GM23338 (cell line): ENCODE measurements at regions not wholly inside any gene's neighbourhood (a gene's known extent, or its start where the extent isn't known, plus 50 kb on each side); places are given as distances from the start of the nearest gene placed in this dataset.

Experiments used
- ATAC-seq: fragments of 200-7000 bp; cut with Tn5 transposase; 3 replicates; pipeline ENCODE4 v1.9.1; 2020
- DNase-seq: peaks from one replicate; pipeline ENCODE4 v3.0.0-alpha.2; 2015; ENCODE audit warnings: low spot score
- H2AFZ ChIP-seq: fragments of 200-600 bp; sonication (generic); 2 replicates; pipeline ENCODE4 v1.8.0; 2016; ENCODE audit warnings: antibody characterized with exemption, mild to moderate bottlenecking, moderate library complexity
- H3F3A ChIP-seq: fragments of 200-600 bp; sonication (generic); replicated peaks from 2 replicates; pipeline ENCODE4 v1.8.0; 2017; ENCODE audit warnings: antibody characterized with exemption, mixed run types, low read depth
- H3K27ac ChIP-seq: fragments of 200-600 bp; sonication (generic); 2 replicates; pipeline ENCODE4 v1.6.1; 2016; ENCODE audit warnings: low read depth
- H3K27me3 ChIP-seq: fragments of 200-600 bp; sonication (generic); 2 replicates; pipeline ENCODE4 v1.8.0; 2016; ENCODE audit warnings: mild to moderate bottlenecking, mixed run types, moderate library complexity; ENCODE audit not compliant: insufficient read depth
- H3K36me3 ChIP-seq: fragments of 200-600 bp; sonication (generic); 2 replicates; pipeline ENCODE4 v1.8.0; 2016; ENCODE audit warnings: mild to moderate bottlenecking; ENCODE audit not compliant: insufficient read depth
- H3K4me1 ChIP-seq: fragments of 200-600 bp; sonication (generic); 2 replicates; pipeline ENCODE4 v1.8.0; 2016; ENCODE audit warnings: mild to moderate bottlenecking, moderate library complexity; ENCODE audit not compliant: insufficient read depth
- H3K4me2 ChIP-seq: fragments of 200-600 bp; sonication (generic); 2 replicates; pipeline ENCODE4 v1.7.1; 2017; ENCODE audit warnings: mixed run types
- H3K4me3 ChIP-seq: fragments of 200-600 bp; sonication (generic); 2 replicates; pipeline ENCODE4 v1.6.1; 2016; ENCODE audit warnings: mixed run types
- H3K79me2 ChIP-seq: fragments of 200-600 bp; sonication (generic); replicated peaks from 2 replicates; pipeline ENCODE4 v1.8.0; 2017; ENCODE audit warnings: mild to moderate bottlenecking; ENCODE audit not compliant: insufficient read depth
- H3K9me2 ChIP-seq: fragments of 200-600 bp; sonication (generic); 2 replicates; pipeline ENCODE4 v1.8.0; 2017; ENCODE audit not compliant: insufficient read depth
- H4K20me1 ChIP-seq: fragments of 200-600 bp; sonication (generic); replicated peaks from 2 replicates; pipeline ENCODE4 v1.8.0; 2017; ENCODE audit warnings: mild to moderate bottlenecking; ENCODE audit not compliant: insufficient read depth
- H3K27ac Mint-ChIP-seq: 2 replicates; pipeline ENCODE4 v1.8.0; 2020; ENCODE audit warnings: inconsistent platforms, mild to moderate bottlenecking, moderate library complexity, mixed read lengths
- H3K27me3 Mint-ChIP-seq: 3 replicates; pipeline ENCODE4 v1.8.0; 2022; ENCODE audit warnings: low read depth, mild to moderate bottlenecking, moderate library complexity, mixed read lengths, inconsistent platforms; ENCODE audit not compliant: insufficient read depth, poor library complexity
- H3K36me3 Mint-ChIP-seq: 3 replicates; pipeline ENCODE4 v1.8.0; 2021; ENCODE audit warnings: low read depth, mild to moderate bottlenecking, inconsistent platforms, moderate library complexity, mixed read lengths
- H3K4me1 Mint-ChIP-seq: 3 replicates; pipeline ENCODE4 v1.8.0; 2020; ENCODE audit warnings: mild to moderate bottlenecking, inconsistent platforms, mixed read lengths
- H3K4me3 Mint-ChIP-seq: 3 replicates; pipeline ENCODE4 v1.8.0; 2021; ENCODE audit warnings: moderate library complexity, mild to moderate bottlenecking, inconsistent platforms, mixed read lengths
- H3K9me3 Mint-ChIP-seq: 3 replicates; pipeline ENCODE4 v1.8.0; 2020; ENCODE audit warnings: moderate library complexity, mild to moderate bottlenecking, inconsistent platforms, mixed read lengths
- CREB1 ChIP-seq: fragments of 250-450 bp; sonication (Bioruptor Pico); IDR thresholded peaks from 2 replicates; pipeline ENCODE4 v1.5.0; 2020; ENCODE audit warnings: low read depth, mild to moderate bottlenecking, moderate library complexity
- EZH2 ChIP-seq: fragments of 200-600 bp; sonication (generic); IDR thresholded peaks from one replicate; pipeline ENCODE4 v1.8.0; 2017; ENCODE audit warnings: antibody characterized with exemption, mild to moderate bottlenecking, low read depth; ENCODE audit not compliant: unreplicated experiment
- EZH2phosphoT487 ChIP-seq: fragments of 200-600 bp; sonication (generic); IDR thresholded peaks from one replicate; pipeline ENCODE4 v1.8.1; 2018; ENCODE audit warnings: antibody characterized with exemption; ENCODE audit not compliant: unreplicated experiment
- NANOG ChIP-seq: IDR thresholded peaks from 2 replicates; pipeline ENCODE4 v1.6.1; 2016; ENCODE audit warnings: antibody characterized with exemption, borderline replicate concordance
- STAT1 ChIP-seq: IDR thresholded peaks from one replicate; pipeline ENCODE4 v1.6.1; 2016; ENCODE audit warnings: antibody characterized with exemption; ENCODE audit not compliant: unreplicated experiment
- ZNF331 ChIP-seq: fragments of 250-450 bp; sonication (Bioruptor Pico); IDR thresholded peaks from 2 replicates; pipeline ENCODE4 v1.5.0; 2020; ENCODE audit warnings: low read depth, mild to moderate bottlenecking, moderate library complexity
- TF ChIP-seq, protein P1 (sequence below), 2 experiments: fragments of 200-600 bp in 1 of 2; sonication (generic) in 1 of 2; conservative IDR thresholded peaks; 2 replicates each; pipeline versions ENCODE4 v1.5.1 to v1.6.1; 2016 to 2017; ENCODE audit warnings: antibody characterized with exemption in 2 of 2, low read depth in 2 of 2, mild to moderate bottlenecking in 2 of 2, moderate library complexity in 1 of 2
- TF ChIP-seq, protein P2 (sequence below): IDR thresholded peaks from one replicate; pipeline ENCODE4 v1.6.1; 2018; ENCODE audit warnings: antibody characterized with exemption; ENCODE audit not compliant: unreplicated experiment
- TF ChIP-seq, protein P3 (sequence below): IDR thresholded peaks from 2 replicates; pipeline ENCODE4 v1.6.1; 2016; ENCODE audit warnings: antibody characterized with exemption

DNA sequence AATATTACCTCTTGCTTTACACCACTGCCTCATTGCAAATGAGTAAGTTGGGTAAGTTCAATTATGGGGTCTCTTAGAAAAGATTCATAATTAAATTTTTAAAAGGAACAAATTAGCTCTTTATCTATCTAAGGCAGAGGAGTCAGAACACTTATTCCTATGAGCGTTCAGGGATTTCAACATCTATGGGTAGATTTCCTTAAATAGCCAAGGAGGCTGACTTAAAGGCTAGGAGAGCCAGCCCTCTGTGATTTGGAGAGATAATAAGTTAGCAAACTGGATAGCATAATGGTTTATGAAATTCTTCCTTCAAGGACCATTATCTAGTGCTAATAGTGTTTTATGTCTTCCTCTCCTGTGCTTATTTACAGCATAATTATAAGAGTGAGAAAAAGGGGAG is 387.7 kb downstream of the STK39 start:
- no peak overlapping the region for H2AFZ ChIP-seq

More for the DNA sequence above, 387.7 kb downstream of the STK39 start:
- peaks cover 8% of the 10 kb centered on the region for H3K36me3 ChIP-seq
- H3K4me3 ChIP-seq, result no peak overlapping the region
- peaks cover 26% of the 10 kb centered on the region for H3K4me1 ChIP-seq
- H3K4me1 Mint-ChIP-seq, result peaks cover 52% of the 10 kb centered on the region
- ATAC-seq, result no peak
- H3K27ac Mint-ChIP-seq, result peak overlapping the region; percentile 67; the same call in 1 of the 2 replicates
- peak overlapping the region; percentile 46; the same call in 1 of the 2 replicates for H3K4me2 ChIP-seq
- TF ChIP-seq EZH2 (no peak), CREB1 (CRISPR knock-in tag) (no peak), NANOG (no peak), EZH2phosphoT487 (no peak), ZNF331 (no peak), STAT1 (no peak)
- TF ChIP-seq, protein P1, sequence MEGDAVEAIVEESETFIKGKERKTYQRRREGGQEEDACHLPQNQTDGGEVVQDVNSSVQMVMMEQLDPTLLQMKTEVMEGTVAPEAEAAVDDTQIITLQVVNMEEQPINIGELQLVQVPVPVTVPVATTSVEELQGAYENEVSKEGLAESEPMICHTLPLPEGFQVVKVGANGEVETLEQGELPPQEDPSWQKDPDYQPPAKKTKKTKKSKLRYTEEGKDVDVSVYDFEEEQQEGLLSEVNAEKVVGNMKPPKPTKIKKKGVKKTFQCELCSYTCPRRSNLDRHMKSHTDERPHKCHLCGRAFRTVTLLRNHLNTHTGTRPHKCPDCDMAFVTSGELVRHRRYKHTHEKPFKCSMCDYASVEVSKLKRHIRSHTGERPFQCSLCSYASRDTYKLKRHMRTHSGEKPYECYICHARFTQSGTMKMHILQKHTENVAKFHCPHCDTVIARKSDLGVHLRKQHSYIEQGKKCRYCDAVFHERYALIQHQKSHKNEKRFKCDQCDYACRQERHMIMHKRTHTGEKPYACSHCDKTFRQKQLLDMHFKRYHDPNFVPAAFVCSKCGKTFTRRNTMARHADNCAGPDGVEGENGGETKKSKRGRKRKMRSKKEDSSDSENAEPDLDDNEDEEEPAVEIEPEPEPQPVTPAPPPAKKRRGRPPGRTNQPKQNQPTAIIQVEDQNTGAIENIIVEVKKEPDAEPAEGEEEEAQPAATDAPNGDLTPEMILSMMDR (conservative IDR thresholded peaks at IDR 0.05; ENCODE audit: low read depth in 2 of 2), result no peak
- TF ChIP-seq, protein P2, sequence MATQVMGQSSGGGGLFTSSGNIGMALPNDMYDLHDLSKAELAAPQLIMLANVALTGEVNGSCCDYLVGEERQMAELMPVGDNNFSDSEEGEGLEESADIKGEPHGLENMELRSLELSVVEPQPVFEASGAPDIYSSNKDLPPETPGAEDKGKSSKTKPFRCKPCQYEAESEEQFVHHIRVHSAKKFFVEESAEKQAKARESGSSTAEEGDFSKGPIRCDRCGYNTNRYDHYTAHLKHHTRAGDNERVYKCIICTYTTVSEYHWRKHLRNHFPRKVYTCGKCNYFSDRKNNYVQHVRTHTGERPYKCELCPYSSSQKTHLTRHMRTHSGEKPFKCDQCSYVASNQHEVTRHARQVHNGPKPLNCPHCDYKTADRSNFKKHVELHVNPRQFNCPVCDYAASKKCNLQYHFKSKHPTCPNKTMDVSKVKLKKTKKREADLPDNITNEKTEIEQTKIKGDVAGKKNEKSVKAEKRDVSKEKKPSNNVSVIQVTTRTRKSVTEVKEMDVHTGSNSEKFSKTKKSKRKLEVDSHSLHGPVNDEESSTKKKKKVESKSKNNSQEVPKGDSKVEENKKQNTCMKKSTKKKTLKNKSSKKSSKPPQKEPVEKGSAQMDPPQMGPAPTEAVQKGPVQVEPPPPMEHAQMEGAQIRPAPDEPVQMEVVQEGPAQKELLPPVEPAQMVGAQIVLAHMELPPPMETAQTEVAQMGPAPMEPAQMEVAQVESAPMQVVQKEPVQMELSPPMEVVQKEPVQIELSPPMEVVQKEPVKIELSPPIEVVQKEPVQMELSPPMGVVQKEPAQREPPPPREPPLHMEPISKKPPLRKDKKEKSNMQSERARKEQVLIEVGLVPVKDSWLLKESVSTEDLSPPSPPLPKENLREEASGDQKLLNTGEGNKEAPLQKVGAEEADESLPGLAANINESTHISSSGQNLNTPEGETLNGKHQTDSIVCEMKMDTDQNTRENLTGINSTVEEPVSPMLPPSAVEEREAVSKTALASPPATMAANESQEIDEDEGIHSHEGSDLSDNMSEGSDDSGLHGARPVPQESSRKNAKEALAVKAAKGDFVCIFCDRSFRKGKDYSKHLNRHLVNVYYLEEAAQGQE, result no peak
- TF ChIP-seq, protein P3, sequence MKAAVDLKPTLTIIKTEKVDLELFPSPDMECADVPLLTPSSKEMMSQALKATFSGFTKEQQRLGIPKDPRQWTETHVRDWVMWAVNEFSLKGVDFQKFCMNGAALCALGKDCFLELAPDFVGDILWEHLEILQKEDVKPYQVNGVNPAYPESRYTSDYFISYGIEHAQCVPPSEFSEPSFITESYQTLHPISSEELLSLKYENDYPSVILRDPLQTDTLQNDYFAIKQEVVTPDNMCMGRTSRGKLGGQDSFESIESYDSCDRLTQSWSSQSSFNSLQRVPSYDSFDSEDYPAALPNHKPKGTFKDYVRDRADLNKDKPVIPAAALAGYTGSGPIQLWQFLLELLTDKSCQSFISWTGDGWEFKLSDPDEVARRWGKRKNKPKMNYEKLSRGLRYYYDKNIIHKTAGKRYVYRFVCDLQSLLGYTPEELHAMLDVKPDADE, result no peak
- peaks cover 9% of the 10 kb centered on the region for H3K27me3 Mint-ChIP-seq
- peaks cover 24% of the 10 kb centered on the region for H3K9me3 Mint-ChIP-seq
- peaks cover 27% of the 10 kb centered on the region for H3K36me3 Mint-ChIP-seq
- 0 out of 2 replicates have a peak, but pooled peaks cover 4% of the 10 kb centered on the region for H3F3A ChIP-seq
- no peaks in the 10 kb centered on the region for H4K20me1 ChIP-seq
- H3K79me2 ChIP-seq, result no peaks in the 10 kb centered on the region
- H3K27me3 ChIP-seq, result no peaks in the 10 kb centered on the region
- no peak overlapping the region for H3K4me3 Mint-ChIP-seq
- H3K9me2 ChIP-seq, result peaks cover 6% of the 10 kb centered on the region; the same call in 1 of the 2 replicates
- no peak for DNase-seq
- peak overlapping the region; percentile 95; the same call in 1 of the 2 replicates for H3K27ac ChIP-seq
